DOHH2 (cell line): ENCODE measurements at regions not wholly inside any gene's neighbourhood (a gene's known extent, or its start where the extent isn't known, plus 50 kb on each side); places are given as distances from the start of the nearest gene placed in this dataset.

Experiments used
- EZH2phosphoT487 ChIP-seq: fragments of 200-600 bp; sonication (generic); IDR thresholded peaks from 2 replicates; pipeline ENCODE4 v1.6.1; 2017; ENCODE audit warnings: borderline replicate concordance, mild to moderate bottlenecking, antibody characterized with exemption, low read length, moderate library complexity, mixed read lengths
- TF ChIP-seq, protein P1 (sequence below): fragments of 200-600 bp; sonication (generic); IDR thresholded peaks from one replicate; pipeline ENCODE4 v1.5.1; 2014; ENCODE audit warnings: antibody characterized with exemption, mild to moderate bottlenecking, low read depth, low read length; ENCODE audit not compliant: poor library complexity, severe bottlenecking

DNA sequence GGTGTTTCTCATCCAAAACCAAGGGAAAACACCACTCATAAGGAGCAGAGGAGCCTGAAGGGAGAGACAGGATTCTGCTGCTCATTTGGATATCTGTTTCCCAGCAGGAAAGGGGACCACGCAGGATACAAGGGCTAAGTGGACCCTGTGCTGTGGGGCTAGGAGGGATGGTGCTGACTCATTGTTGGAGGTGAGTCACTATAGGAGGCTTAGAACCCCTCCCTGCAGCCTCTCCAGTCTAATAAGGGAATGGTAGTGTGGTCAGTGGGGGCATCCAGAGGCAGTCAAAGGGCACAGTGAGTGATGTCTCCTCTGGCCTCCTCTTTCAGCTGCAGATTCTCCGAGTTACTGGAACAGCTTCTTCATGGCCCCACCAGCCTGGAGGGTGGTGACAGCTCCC lies 442.3 kb downstream of the TUBA3C start:
- TF ChIP-seq, protein P1, sequence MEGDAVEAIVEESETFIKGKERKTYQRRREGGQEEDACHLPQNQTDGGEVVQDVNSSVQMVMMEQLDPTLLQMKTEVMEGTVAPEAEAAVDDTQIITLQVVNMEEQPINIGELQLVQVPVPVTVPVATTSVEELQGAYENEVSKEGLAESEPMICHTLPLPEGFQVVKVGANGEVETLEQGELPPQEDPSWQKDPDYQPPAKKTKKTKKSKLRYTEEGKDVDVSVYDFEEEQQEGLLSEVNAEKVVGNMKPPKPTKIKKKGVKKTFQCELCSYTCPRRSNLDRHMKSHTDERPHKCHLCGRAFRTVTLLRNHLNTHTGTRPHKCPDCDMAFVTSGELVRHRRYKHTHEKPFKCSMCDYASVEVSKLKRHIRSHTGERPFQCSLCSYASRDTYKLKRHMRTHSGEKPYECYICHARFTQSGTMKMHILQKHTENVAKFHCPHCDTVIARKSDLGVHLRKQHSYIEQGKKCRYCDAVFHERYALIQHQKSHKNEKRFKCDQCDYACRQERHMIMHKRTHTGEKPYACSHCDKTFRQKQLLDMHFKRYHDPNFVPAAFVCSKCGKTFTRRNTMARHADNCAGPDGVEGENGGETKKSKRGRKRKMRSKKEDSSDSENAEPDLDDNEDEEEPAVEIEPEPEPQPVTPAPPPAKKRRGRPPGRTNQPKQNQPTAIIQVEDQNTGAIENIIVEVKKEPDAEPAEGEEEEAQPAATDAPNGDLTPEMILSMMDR = no peak
- no peak for TF ChIP-seq EZH2phosphoT487
